ENCODE measurements at regions not wholly inside any gene's neighbourhood (a gene's known extent, or its start where the extent isn't known, plus 50 kb on each side); places are given as distances from the start of the nearest gene placed in this dataset.

DNA sequence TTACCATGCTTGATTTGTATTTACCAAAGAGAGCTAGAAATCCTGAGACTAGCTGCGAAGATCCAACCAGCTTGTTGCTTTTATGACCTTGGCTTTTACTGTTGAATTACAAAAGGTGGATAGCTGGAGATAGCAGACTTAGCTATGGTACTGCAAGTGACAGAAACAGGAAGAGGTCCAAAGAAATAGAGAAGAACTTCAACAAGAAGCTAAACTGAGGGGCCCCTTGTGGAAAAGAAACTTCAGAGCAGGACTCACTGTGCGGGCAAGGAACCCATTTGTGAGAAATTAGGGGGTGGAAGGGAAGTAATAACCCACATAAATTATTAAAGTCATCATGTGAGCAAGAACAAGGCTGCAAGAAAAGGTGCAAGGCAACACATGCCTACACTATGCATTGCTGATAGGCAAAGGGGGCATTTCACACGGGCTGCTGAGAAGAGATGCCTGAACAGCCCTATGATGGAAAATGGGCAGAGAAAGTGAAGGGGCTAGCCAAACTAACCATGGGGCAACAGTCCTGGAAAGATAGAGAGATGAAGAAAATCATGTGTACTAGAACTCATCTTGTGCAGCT is 116.6 kb upstream of the PRDX6 start (continued):
- TF ChIP-seq CHD4 (IDR thresholded peaks at IDR 0.05; ENCODE audit: borderline replicate concordance) (no peak), ZSCAN20 (CRISPR knock-in tag; IDR thresholded peaks at IDR 0.05) (no peak), GATA3 (IDR thresholded peaks at IDR 0.05; ENCODE audit: borderline replicate concordance) (no peak), CBX8 (IDR thresholded peaks at IDR 0.05) (no peak), POLR2AphosphoS2 (conservative IDR thresholded peaks at IDR 0.05; ENCODE audit: low read length) (no peak), PHF8 (IDR thresholded peaks at IDR 0.05; ENCODE audit: borderline replicate concordance, low read depth) (no peak), TP53 (CRISPR knock-in tag; IDR thresholded peaks at IDR 0.05) (no peak), HEYL (CRISPR knock-in tag; IDR thresholded peaks at IDR 0.05) (no peak), FOSB (CRISPR knock-in tag; IDR thresholded peaks at IDR 0.05) (no peak)
- TF ChIP-seq, protein P1, sequence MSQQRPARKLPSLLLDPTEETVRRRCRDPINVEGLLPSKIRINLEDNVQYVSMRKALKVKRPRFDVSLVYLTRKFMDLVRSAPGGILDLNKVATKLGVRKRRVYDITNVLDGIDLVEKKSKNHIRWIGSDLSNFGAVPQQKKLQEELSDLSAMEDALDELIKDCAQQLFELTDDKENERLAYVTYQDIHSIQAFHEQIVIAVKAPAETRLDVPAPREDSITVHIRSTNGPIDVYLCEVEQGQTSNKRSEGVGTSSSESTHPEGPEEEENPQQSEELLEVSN (IDR thresholded peaks at IDR 0.05; ENCODE audit: borderline replicate concordance, low read depth): no peak

DNA sequence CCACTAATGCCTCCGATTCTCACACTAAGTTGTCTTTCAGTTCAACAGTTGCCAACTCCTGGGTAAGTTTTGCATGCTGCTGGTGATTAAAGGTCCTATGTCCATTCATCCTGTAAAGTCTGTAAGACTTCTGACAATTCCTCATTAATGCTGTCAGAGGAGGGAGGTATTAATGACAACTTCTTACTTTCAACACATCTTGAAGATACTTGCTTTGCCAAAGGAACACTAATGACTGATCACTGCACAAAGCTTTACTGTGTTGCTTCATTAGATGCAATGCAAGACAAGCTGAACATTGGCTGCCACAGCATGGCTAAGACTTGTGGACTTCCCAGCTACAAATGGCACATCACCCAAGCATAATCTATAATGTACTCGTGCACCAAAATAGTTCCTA is 114.6 kb upstream of the PRDX6 start:
- ATAC-seq (no peak), FAIRE-seq (no peak), DNase-seq (ENCODE audit: low read depth in 1 of 2, low spot score in 1 of 2) (no peak)
- POLR2A ChIA-PET: no interaction called here
- Histone ChIP-seq H3K4me2 (no peak overlapping the region), H3K4me3 (no peak overlapping the region), H3K9me3 (no peaks in the 10 kb centered on the region), H3K27ac (no peak overlapping the region), H3K4me1 (no peaks in the 10 kb centered on the region)
- WGBS (ENCODE audit: missing lambda C conversion rate): 36% methylated on average over 2 of the region's 2 CpGs
- CTCF ChIA-PET: no interaction called here
- TF ChIP-seq BHLHE40 (IDR thresholded peaks at IDR 0.05; ENCODE audit: low read depth, low read length) (no peak), EHF (CRISPR knock-in tag; IDR thresholded peaks at IDR 0.05) (no peak)

DNA sequence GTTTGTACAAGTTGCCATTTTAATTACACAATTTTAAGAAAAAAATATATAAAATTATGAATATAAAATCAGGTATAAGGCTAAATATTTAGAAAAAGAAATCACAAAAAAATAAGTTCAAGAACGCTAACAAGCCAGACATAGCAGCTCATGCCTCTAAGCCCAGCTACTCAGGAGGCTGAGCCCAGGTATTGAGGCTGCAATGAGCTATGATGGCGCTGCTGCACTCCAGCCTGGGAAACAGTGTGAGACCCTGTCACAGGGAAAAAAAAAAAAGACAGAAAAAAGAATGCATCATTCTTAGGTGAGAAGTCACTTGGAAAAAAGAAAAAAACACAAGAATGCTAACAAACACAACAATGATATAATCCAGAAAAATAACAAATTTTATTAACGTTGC is 112.3 kb upstream of the PRDX6 start:
- no peaks in the 10 kb centered on the region for H3K9me3 ChIP-seq
- WGBS (ENCODE audit: missing lambda C conversion rate): 58% methylated on average over 3 of the region's 3 CpGs
- H3K4me2 ChIP-seq: no peak overlapping the region
- no peak for TF ChIP-seq EHMT2 (IDR thresholded peaks at IDR 0.05; ENCODE audit: low read depth)
- no peak for TF ChIP-seq ZC3H11A (IDR thresholded peaks at IDR 0.05)
- TF ChIP-seq RNF2 (IDR thresholded peaks at IDR 0.05; ENCODE audit: borderline replicate concordance, low read depth): no peak
- TF ChIP-seq BHLHE40 (IDR thresholded peaks at IDR 0.05; ENCODE audit: low read depth, low read length): no peak
- POLR2A ChIA-PET: no interaction called here
- no peak overlapping the region for H3K4me3 ChIP-seq
- ATAC-seq (no peak), DNase-seq (ENCODE audit: low read depth in 1 of 2, low spot score in 1 of 2) (no peak), FAIRE-seq (no peak)
- CTCF ChIA-PET: interaction anchor here (0.7 kb wide), 1 partner anchor 412 kb away, joined by 3 read pairs; no protein-coding TSS in a partner anchor
- H3K4me1 ChIP-seq: no peaks in the 10 kb centered on the region
- no peak overlapping the region for H3K27ac ChIP-seq

DNA sequence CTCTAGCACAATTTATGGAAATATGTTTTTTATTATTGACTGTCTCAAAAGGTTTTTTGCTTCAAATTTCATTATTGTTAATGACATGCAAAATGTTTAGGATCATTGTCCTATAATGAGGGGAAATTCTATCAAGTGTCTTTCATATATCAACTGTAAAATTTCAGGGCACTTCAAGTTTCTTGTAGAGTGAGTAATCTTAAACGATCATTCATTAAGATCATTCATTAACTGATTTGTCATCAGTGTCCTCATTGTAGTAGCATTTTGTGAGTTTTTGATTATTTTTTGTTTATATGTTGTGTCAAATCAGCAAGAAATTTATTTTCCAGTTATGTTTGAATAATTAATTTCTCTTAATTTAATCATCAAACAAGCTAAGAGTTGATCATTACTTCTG is 111.8 kb upstream of the PRDX6 start:
- ATAC-seq (no peak), FAIRE-seq (peak; percentile 61), DNase-seq (ENCODE audit: low read depth in 1 of 2, low spot score in 1 of 2) (no peak)
- ChIA-PET POLR2A (no interaction called here), CTCF (interaction anchor here (0.6 to 0.7 kb wide), 2 partner anchors 412 to 585 kb away, joined by 3 read pairs; no protein-coding TSS in a partner anchor)
- 43% methylated on average over 1 of the region's 1 CpG for WGBS (ENCODE audit: missing lambda C conversion rate)
- Histone ChIP-seq H3K9me3 (no peaks in the 10 kb centered on the region), H3K4me3 (no peak overlapping the region), H3K4me1 (no peaks in the 10 kb centered on the region), H3K4me2 (no peak overlapping the region), H3K27ac (no peak overlapping the region)
- peak; percentile 14 for TF ChIP-seq MAFK (IDR thresholded peaks at IDR 0.05; ENCODE audit: partially characterized antibody)
- TF ChIP-seq RAD21 (conservative IDR thresholded peaks at IDR 0.05 in 1 of 2, IDR thresholded peaks at IDR 0.05 in 1 of 2): no peak
- TF ChIP-seq EHF (CRISPR knock-in tag; IDR thresholded peaks at IDR 0.05): no peak
- TF ChIP-seq MYC (IDR thresholded peaks at IDR 0.05; ENCODE audit: borderline replicate concordance, low read length): no peak
- TF ChIP-seq, protein P2, sequence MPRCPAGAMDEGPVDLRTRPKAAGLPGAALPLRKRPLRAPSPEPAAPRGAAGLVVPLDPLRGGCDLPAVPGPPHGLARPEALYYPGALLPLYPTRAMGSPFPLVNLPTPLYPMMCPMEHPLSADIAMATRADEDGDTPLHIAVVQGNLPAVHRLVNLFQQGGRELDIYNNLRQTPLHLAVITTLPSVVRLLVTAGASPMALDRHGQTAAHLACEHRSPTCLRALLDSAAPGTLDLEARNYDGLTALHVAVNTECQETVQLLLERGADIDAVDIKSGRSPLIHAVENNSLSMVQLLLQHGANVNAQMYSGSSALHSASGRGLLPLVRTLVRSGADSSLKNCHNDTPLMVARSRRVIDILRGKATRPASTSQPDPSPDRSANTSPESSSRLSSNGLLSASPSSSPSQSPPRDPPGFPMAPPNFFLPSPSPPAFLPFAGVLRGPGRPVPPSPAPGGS (IDR thresholded peaks at IDR 0.05): no peak
